T-helper 9 cell (primary cell): ENCODE measurements at regions not wholly inside any gene's neighbourhood (a gene's known extent, or its start where the extent isn't known, plus 50 kb on each side); places are given as distances from the start of the nearest gene placed in this dataset.
"Not testable (repeated sequence)": the region's sequence is repeated elsewhere in the genome, so short reads cannot be mapped to it uniquely, and the experiment has no call there.

Experiments
- DNase-seq: peaks from one replicate; pipeline ENCODE4 v3.0.0-alpha.2; 2020

DNA sequence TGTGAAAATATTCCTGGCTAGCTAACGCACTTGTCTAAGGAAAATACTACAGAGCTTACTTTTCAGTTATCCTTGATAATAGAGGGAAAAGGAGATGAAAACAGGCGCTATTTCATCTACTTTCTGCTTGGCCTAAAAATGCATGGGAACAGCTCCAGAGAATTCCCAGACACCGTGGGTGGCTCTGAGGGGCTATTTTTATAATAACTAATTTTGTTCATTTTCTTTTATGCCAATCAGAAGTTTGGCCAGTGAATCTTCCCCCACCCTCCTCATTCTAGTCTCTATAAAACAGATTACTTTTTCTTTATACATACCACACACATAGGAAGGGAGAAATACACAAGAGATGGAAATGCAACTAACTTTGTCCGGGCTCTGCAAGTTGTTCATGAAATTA lies 322.9 kb downstream of the SETD4 start:
- DNase-seq: no peak

DNA sequence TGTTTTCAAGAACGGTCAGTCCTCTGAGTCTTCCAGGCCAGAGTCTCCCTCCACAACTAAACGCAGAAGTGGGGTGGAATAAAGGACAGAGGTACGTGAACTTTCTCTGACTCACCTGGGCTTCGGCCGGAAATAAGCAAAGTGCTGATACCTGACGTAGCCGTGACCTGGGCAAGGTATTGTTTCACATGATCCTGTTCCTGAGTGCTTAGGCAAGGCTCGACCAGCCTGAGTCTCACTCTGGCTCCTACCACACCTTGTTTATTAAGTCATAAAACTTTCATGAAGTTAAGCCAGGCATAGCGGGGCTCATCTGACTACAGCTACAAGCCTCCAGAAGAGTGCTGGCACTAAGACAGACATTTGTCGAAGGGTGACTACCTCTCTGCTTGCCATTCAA lies 327.5 kb downstream of the SETD4 start:
- no peak for DNase-seq

DNA sequence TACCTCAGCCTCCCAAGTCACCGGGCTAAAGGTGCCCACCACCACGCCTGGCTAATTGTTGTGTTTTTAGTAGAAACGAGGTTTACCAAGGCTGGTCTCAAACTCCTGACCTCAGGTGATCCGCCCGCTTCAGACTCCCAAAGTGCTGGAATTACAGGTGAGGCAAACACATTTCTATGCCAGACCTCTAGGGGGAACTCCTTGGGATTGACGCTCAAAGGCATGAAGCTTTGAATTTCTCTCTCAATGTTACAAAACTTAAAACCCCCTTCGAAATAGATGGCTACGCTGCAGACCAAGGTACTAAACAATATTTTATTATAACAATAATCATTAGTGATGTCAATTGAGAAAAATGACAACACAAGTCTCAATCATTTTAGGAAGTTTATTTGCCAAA lies 330.0 kb downstream of the SETD4 start:
- DNase-seq: no peak

DNA sequence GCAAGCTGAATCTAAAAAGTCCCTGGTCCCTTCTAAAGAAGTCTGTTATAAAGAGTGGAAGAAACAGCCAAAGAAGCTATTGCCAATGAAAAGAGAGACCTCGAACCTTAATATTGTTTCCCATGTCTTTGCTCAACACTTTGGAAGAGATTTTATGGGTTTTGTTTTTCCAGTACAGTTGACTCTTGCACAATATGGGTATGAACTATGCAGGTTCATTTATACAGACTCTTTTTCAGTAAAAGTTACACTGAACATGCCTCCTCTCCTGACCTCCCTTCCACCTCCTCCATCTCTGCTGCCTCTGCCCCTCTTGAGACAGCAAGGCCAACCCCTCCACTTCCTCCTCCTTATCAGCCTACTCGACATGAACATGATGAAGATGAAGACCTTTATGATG lies 332.5 kb downstream of the SETD4 start:
- DNase-seq: no peak

DNA sequence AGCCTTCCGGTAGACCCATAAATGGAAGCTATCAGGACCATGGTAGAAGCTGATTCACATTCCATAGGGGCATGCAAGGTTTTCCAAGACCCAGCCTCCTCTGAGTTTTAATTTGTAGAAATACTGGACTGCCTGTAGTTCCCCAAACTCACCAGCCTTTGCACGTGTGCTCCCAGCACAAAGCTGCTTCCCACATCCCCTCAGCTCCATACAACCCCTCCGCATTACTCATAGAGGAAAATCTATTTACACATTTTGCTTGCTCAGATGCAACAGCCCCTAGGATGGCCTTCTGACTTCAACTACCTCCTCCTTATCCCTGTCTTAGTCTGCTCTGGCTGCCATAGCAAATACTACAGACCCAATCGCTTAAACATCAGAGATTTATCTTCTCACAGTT lies 336.2 kb downstream of the SETD4 start:
- DNase-seq: no peak

DNA sequence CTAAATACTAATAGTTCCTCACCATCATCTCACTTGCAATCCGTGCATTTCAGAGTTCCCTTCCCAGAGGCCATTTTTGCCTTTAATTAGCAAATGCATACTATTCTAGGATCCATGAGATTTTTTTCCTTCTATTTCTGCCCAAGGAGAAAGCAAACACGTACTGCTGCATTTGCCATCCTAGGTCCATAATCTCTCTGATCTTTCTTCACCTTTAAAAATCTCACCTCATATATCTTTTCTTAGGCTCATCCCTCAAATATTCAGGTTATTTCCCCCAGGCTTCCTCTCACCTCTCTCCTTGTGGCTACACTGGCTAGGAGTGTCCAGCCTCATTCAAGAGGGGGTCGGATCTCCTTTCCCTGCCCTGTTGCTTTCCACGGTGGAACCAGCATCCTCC lies 338.6 kb downstream of the SETD4 start:
- DNase-seq: no peak

DNA sequence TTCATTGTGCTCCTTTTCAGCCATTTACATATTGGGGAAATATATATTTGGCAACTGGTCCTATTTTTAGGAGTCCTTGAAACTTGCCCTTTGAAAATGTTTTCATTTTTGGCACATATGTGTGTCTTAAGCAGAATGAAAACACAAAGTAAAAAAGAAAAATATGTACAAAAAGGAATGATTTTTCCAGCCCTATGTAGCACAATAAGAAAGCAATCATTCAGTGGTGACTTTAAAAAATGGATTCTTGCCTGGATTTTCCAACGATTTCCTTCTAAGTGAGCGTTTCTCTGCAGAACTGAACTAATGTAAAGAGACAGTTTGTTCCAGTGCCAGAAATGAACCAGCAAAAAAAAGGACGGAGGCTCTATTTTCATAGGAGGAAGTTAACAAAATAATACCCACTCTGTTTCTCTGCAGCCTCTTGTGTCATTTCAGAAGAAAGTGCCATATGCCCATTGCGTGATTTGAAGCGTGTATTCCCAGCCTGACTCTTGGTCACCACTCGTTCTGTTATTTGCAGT lies 340.1 kb downstream of the SETD4 start:
- no peak for DNase-seq

DNA sequence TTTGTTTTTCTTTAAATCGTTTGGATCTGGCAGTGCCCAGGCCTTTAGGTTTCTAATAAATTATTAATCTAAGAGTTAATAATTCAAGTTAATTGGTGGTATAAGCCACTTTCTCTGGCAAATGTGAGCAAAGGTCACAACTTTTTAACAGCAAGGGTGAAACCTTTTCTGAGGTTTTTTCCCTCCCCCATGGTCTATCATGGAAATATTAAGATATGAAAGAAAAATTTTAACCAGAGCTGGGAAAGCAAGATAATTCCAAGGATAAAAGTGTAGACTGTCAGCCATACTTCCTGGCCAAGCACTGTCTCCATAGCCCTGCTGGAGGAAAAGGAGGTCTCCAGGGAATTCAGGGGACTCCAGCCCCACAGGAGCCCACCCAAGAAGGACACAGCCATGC lies 341.2 kb downstream of the SETD4 start:
- DNase-seq: no peak

DNA sequence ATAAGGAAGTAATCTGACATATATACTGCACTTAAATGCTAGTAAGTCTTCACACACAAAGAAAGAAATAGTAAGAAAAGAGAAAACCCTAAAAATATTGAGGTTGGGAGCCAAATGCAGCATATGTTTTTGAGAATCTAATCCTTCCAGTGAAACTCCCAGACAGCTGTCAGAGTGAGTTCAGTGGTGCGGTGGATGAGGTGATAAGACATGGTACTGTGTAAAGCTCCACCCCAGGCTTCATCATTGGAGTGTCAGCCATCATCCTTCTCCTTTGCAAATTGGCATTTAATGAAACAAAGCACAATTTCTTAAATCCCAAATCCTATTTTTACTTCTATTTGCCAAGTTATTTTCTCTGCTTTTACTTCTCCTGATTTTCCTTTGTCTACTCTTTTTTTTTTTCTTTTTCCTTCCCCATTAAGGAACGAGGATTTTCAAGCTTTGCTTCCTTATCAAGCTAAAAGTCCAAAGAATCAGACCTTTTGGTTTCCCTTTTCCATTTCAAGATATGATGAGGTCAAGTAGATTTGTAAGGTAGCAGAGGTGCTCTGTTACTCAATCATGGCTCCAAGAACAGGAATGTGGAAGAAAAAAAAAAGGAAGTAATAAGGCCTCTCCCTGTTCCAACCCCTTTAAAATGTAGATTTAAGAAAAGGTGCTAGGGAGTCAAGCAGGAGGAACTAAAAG lies 343.3 kb downstream of the SETD4 start:
- no peak for DNase-seq

DNA sequence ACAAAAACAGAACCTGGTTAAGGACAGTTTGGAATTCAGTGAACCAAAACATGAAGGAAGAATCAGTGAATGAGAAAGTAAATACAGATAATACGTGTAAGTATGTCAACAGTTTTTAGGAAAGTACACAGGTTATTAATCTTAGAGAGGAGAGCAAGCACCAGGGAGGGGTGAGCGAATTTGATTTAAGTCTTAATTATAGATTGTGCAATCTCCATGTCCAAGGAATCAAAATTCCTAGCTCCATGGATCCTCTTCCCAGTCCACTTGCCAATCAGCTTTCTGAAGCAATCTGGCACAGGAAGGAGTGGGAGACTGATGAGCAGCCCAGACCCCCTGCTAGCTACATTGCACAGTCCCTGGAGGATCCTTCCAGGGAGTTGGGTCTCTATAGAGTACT lies 346.4 kb downstream of the SETD4 start:
- no peak for DNase-seq

DNA sequence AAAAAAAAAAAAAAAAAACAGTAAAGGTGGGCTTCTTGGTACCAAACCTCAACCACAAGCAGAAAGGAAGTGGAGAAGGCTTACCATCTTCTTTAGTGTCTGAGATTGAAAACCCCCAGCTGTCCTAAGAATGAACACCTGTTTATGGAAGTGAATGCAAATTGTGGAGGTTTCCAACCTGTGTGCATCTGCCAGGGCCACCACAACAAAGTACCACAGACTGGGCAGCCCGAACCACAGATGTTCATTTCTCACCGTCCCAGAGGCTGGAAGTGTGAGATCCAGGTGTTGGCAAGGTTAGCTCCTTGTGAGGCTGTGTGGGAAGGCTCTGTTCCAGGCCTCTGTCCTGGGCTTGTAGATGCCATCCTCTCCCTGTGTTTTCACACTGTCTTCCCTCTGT lies 348.7 kb downstream of the SETD4 start:
- DNase-seq: no peak

DNA sequence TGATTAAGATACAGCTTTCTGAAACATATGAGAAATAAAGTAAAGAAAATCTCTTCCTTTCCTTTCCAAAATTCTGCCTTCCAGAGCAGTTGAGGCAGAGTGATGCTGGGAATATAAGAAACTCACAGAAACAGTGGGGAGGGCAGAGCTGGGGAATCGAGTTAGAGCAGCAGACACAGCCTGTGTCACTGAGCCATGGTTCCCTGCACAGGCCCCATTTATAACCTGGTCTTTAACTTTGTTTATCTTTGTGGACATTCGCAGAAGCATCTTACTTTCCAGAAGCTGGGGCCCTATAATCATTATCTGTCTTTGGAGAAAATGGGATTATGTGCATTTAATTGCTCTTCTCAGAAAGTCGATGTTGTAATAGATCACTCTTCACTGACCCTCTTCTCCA lies 349.1 kb downstream of the SETD4 start:
- DNase-seq: no peak

DNA sequence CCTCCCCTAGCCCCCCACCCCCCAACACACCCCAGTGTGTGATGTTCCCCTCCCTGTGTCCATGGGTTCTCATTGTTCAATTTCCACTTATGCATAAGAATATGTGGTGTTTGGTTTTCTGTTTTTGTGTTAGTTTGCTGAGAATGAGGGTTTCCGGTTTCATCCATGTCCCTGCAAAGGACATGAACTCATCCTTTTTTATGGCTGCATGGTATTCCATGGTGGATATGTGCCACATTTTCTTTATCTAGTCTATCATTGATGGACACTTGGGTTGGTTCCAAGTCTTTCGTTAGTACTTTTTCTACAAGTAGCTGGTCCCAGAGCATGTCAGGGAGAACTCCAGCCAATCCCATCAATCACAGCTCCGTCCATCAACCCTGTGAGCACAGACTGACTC lies 350.3 kb downstream of the SETD4 start:
- DNase-seq: not testable (repeated sequence)

DNA sequence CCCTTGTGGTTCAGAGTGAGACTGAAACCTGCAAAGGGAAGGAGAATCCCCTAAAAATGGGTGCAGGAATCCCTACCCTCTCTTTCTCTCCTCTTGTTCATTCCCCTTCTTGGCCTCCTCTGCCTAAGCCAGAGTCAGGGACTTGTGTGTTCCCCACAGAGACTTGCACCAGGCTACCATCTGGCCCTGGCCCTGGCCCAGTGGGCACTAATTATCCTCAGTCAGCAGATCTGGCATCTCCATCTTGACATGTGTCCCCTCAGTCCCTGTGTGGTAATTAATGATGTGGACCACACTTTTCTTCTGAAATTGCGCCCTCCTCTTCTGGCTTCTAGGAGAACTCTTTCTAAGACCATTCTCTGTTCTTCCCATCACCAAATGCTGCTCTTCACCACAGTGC lies 354.4 kb downstream of the SETD4 start:
- DNase-seq: no peak

DNA sequence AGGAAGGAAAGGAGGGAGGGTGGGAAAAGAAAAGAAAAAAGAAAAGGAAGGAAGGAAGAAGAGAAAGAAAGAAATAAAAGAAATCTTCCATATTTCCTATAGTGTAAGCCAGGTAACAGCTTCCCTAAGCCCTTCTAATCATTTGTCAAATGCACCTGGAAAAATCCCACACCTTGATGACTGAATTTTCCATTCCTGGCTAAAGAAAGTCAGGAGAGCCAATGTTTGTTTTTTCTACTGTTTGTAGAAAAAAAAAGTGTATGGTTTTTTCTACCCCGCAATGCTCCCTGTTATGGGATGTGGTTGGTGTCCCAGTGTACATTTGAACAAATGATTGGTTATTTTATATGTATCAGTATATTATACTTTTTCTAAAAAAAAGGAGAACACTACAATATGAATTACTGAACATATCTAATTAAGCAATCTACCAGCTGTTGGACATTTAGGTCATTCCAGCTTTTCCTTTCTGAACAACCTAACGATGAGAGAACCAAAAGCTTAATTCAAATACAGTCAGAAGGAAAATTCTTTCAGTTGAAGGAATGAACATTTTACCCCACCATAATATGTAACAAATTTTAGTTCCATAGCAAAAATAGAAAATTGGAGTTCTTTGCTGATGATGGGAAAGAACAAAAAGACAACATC lies 355.0 kb downstream of the SETD4 start:
- DNase-seq: no peak

DNA sequence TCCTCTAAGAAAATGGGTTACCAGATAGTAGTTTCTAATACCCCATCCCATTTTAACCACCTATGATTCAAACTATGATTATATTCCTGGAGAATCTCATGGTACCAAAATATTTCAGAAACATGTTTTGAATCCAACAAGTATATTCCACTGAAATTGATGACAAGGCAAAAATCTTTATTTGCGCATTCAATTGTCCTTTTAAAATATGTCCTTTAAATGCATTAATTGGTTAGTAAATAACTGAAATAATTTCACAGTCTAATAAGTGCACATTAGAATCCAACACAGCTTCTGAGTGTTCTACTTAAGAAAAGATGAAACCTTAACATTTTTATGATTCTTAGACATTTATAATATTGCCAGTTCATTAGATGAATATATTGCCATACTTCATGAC lies 356.6 kb downstream of the SETD4 start:
- DNase-seq: no peak

DNA sequence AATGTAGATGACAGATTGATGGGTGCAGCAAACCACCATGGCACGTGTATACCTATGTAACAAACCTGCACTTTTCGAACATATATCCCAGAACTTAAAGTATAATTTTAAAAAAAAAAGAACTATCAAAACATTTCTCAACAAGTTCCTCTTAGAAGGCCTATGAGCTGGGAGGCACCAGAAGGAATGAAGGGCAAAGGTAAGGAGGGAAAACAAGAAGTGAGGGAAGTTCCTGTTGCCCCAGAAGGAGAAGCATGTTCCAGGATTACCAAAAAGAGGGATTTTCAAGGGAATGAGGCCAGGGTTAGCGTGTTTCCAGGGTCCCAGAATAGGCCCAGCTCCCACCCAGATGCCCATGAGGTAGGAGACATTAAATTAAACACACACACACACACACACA lies 361.0 kb downstream of the SETD4 start:
- DNase-seq: no peak

DNA sequence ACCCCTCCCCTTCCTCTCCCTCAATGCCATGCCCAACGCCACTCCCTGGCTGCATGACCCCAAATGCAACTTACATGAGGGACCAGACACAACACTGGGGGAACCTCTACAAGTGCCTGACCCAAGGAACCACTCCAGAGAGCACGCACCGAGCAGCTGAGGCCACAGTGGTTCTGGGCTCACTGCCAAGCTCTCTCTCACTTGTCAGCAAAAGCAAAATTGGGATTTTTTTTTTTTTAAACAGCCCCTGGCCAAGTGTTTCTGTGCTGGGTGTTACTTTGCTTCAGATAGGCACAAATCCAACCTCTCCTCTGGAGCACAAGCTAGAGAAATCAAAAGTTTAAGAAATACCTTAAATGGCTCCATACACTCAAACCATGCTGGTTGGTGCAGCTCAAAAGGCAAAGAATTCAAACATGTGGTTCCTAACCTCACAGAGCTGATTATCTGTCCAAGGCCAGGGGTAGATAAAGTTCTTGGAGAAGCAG lies 363.0 kb downstream of the SETD4 start:
- DNase-seq: no peak

DNA sequence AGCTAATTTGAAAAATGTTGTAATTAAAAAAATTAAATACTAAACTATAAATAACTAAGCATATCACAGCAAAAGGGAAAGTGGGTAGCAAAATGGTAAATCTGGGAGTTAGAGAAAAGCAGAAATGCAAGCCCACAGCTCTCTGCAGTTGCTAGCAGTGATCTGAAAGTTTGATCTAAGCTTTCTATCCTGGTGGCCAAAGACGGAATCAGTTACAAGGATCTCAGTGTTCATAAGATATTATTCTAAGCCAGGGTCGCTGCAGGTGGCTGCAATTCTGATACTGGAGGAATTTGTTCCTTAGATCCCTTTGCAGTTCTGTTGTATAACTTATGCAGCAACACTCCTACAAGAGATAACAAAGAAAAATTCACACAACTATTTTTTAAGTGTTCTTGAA lies 363.7 kb downstream of the SETD4 start:
- DNase-seq: no peak

DNA sequence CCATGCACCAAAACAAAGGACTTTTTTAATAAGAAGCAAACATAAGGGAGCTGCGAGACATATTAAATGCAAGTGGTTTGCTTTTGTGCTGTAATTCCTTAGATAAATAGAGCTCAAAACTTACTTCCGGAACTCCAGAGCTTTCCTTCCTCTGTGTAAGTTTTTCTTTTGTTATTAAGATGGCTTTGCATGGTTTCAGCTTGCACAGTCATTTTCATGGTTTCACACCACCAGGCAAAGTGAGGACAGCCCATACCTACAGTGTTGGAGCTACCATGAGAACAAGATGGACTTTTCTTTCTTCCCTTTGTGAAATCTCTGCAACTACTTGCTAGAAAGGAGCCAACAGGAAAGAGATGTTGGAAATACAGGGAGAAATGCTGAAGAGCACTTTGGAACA lies 368.0 kb downstream of the SETD4 start:
- no peak for DNase-seq

DNA sequence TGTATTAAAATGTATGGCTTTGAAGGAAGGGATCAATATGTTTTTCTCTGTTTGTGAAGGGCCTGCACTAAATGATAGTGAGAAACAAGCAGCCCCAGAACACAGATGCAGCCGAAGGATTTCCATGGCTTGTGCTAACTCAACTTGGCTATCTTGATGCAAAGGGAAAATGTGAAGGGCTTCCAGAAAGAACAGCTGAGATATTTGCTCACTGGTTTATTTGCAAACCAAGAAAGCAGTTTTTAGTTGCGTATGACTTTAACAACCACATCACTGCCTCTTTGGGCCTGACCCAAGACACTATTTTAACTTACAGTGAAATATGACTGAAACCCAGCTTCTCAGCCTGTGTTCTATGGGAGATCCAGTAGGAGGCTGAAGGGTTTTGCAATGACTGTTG lies 369.9 kb downstream of the SETD4 start:
- DNase-seq: no peak

DNA sequence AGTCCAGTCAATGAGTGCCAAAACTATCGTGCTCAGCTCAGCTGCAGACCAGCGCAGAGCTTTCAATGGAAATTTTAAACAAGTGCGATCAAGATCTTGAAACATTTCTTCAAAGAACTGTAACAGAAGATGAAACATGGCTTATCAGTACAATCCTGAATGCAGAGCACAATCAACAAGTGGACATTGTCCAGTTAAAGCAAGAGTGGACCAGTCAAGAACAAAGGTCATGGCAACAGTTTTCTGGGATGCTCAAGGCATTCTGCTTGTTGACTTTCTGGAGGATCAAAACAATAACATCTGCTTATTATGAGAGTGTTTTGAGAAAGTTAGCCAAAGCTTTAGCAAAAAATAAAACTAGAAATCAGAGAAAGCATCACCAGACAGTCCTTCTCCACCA lies 374.2 kb downstream of the SETD4 start:
- no peak for DNase-seq

DNA sequence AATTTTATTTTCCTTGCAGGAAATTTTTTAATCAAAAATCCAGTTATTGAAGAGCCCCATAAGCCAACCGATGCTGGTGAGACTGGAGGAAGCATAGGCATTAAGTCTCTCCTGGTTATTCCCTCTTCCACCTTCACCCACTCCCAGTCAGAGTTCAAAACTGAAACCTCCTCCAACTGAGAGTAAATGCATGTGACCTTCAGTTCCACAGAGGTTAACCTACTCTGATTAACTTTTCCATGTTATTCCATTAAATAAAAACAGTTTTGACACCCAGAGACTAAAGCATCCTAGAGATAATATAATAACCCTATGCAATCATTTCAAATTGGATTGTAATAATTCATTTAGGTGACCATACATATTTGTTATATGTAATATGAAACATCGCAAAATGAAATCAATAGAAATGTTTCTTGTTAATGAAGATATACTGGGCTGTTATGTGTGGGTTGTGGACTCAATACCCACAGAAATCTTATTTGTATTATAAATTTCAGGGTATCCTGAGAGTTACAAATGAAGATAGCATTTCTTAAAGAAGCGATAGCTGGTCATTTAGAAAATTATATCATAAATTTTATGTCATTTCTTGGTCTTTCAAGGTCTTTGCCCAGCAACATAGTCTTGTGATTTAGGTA lies 376.5 kb downstream of the SETD4 start:
- no peak for DNase-seq

DNA sequence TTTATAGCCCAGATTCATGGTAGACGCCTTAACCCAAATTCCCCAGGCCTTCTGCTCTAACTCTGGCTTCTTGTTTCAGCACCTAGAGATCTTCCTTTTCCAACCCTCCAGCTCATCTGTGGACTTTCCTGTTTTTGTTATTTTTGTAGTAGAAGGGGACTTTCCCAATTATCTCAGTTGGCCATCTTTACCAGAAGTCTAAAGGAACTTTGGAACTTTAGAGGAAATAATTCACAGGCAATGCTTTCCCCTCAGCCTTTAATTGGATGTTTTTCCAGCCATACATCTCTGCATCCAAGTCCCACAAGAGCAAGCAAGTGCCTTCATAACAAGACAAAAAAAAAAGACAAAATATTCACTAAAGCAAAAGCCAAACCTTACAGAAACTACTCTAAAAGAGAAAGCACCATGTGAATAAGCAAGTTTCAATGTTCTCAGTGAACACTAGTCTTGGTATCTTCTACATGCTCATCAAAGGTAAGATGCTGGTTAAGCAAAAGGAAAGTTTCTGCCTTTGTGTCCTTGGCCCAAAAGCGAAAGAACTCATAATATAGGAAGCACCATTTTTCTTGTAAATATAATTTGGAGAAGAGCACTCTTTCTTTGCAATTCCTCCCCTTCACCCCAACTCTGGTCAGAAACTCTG lies 377.3 kb downstream of the SETD4 start:
- no peak for DNase-seq
